Astrocyte of the cerebellum (primary cell): ENCODE measurements at regions not wholly inside any gene's neighbourhood (a gene's known extent, or its start where the extent isn't known, plus 50 kb on each side); places are given as distances from the start of the nearest gene placed in this dataset.

Experiments
- DNase-seq: peaks from one replicate; pipeline ENCODE4 v3.0.0-alpha.2; 2011; ENCODE audit warnings: low read depth
- H3K4me3 ChIP-seq: 2 replicates; pipeline ENCODE4 v1.5.1; 2011; ENCODE audit warnings: mild to moderate bottlenecking, low read depth, low read length, moderate library complexity
- in situ Hi-C: cut with HindIII; loops from 2 replicates; pipeline ENCODE4 v1.10.0; 2017; ENCODE audit warnings: low sequenced_read_pairs
- TF ChIP-seq, protein P1 (sequence below): IDR thresholded peaks from 2 replicates; pipeline ENCODE4 v1.5.1; 2012; ENCODE audit warnings: low read length, low read depth, moderate library complexity, mild to moderate bottlenecking; ENCODE audit errors: missing control alignments

DNA sequence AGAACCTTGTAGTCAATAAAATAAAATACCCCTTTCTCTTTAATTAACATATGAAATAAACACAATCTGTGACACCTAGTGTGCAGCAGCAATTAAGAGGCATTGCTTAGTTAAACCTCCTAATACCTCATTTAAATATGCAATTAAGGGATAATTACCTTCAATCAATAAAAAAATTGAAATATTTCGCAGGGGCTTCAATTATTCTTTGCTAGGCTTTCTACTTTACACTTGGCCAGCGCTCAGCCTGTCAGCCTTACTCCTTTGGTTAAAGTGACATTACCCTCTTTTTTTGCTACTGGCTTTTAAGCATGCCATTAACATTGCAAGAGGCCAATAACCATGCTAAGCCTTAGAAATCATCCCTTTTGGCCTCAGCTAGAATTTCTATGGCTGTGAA, 327.5 kb upstream of the ZNF521 start:
- TF ChIP-seq, protein P1, sequence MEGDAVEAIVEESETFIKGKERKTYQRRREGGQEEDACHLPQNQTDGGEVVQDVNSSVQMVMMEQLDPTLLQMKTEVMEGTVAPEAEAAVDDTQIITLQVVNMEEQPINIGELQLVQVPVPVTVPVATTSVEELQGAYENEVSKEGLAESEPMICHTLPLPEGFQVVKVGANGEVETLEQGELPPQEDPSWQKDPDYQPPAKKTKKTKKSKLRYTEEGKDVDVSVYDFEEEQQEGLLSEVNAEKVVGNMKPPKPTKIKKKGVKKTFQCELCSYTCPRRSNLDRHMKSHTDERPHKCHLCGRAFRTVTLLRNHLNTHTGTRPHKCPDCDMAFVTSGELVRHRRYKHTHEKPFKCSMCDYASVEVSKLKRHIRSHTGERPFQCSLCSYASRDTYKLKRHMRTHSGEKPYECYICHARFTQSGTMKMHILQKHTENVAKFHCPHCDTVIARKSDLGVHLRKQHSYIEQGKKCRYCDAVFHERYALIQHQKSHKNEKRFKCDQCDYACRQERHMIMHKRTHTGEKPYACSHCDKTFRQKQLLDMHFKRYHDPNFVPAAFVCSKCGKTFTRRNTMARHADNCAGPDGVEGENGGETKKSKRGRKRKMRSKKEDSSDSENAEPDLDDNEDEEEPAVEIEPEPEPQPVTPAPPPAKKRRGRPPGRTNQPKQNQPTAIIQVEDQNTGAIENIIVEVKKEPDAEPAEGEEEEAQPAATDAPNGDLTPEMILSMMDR = no peak
- in situ Hi-C loops = no loop called here
- H3K4me3 ChIP-seq = no peak overlapping the region
- DNase-seq = no peak

DNA sequence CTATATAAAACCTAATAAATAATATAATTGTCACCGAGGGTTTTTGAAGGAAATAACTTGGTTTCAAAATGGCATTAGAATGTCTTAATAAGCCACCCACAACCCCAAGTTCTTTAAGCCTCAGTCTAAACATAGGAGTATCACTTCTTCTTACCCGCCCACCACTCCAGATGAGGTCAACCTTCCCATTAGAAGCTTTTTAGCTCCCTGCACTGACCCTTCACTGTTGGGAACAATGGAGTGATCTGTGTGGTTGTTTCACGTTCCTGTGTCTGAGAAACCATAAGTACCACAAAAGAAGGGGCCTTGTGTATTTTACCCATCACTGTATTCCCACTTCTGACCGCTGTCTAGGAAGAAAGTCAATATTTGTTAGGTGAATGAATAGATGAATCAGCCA, 326.3 kb upstream of the ZNF521 start:
- no peak for DNase-seq
- TF ChIP-seq, protein P1 = no peak
- in situ Hi-C loops = no loop called here
- no peak overlapping the region for H3K4me3 ChIP-seq

DNA sequence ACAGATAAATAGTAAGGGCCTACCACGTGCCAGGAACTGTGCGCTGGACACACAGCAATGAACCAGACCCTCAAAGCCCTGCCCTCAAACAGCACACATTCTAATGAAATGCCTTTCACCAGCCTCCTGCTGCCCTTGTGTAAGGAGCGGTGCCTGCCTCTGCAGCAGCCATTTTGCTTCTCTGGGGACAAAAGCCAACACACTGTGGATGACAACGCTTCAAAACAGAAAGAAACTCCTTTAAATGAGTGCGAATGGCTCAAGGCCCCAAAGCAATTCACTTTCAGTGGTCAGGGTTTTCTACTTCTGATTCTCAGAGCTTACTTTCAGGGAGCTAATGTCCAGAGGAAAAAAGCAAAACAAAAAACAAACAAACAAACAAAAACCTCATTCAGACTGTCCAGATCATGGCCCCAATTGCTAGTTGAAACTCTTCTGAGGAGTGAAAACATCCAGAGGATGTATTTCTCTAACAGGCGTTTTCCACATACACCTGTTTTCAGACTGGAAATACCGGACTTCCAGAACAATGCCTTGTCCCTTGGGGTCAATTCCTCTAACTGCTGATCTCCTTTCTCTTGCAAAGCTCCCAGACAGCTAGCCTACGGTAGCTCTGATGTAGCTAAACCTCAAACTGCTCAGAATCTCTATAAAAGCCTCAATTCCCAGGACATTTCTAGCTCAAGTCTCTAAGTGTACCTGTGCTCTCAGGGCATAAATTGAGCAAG, 323.3 kb upstream of the ZNF521 start:
- TF ChIP-seq, protein P1 = no peak
- in situ Hi-C loops = no loop called here
- DNase-seq = no peak
- no peak overlapping the region for H3K4me3 ChIP-seq

DNA sequence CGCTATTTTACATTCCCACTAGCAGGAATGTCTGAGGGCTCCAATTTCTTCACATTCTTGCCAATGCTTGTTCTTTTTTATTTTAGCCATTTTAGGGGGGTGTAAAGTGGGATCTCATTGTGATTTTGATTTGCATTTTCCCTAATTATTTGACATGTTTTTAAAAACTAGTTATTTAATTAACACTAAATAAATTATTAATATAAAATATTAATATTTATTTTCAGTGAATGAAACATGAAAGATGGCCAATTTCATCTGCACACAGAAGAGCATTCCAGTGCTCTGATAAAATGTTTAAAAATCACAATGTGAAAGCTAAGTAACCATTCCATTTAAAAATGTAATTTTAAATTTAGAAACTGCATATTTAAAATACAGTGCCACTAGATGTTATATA, 322.2 kb upstream of the ZNF521 start:
- DNase-seq = no peak
- in situ Hi-C loops = no loop called here
- H3K4me3 ChIP-seq = no peak overlapping the region
- TF ChIP-seq, protein P1 = no peak

DNA sequence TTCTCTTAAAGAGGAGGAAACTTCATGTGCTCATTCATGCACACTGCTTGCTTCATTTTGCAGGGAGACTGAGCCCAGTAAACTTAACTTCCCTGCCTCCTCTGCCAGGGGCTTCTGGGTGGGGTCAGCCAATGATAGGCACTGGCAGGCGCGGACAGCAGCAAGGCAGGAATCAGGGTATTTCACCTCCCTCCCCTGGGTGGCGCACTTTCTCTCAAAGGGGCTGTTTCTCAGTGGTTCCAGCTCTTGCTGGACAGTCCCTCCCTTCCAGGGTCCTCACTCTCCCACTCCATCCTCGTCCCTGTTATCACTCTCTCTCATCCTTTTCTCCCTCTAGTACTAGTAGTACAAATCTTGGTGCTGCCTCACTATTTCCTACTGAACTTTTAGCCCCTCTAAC, 320.5 kb upstream of the ZNF521 start:
- in situ Hi-C loops = no loop called here
- TF ChIP-seq, protein P1 = no peak
- no peak for DNase-seq
- H3K4me3 ChIP-seq = no peak overlapping the region

DNA sequence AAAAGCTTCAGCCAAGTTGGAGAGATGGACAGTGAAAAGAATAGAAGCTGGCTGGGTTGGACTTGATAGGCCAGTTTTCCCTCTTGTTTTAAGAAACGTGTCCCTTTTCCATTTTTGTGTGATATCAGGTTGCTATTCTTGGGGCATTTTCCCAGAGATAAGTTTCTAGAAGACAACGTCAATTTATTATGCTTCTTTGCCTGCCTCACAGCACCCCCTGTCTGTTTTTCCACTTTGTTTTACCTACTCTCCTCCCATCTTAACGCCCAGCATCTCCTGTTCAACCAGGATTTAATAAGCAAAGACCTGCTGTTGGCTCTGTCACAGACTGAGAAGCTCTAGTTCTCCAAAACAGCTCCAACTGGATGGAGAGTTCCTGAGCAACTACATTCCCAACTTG, 317.8 kb upstream of the ZNF521 start:
- no peak for DNase-seq
- H3K4me3 ChIP-seq = no peak overlapping the region
- in situ Hi-C loops = no loop called here
- TF ChIP-seq, protein P1 = no peak

DNA sequence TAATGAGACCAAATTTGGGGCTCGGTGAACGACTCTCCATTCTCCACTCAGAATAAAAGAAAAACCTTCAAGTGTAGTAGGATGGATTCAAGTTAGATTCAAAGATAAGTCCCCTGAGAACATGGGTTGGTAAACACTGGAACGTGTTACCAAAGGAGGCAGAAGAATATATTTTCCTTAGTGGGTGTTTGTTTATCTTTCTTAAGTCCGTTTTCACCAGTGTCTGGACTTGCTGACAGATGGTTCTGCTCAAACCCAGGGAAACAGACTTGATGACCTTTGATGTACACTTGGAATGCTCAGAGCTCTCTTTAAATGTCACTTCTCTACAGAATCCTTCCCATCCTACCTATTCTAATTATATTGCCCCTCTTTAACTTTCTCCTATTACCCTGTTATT, 310.3 kb upstream of the ZNF521 start:
- in situ Hi-C loops = no loop called here

More for the DNA sequence above, 310.3 kb upstream of the ZNF521 start:
- TF ChIP-seq, protein P1 = no peak
- DNase-seq = no peak
- H3K4me3 ChIP-seq = no peak overlapping the region
